ENCODE measurements at regions not wholly inside any gene's neighbourhood (a gene's known extent, or its start where the extent isn't known, plus 50 kb on each side); places are given as distances from the start of the nearest gene placed in this dataset.

GRCh38 chr12:72777806-72778205, 505.6 kb downstream of the TRHDE start:
- TF ChIP-seq EZH2 (IDR thresholded peaks at IDR 0.05; ENCODE audit: borderline replicate concordance, insufficient read depth, low read depth, low read length, poor library complexity, severe bottlenecking) (no peak), CTCF (IDR thresholded peaks at IDR 0.05) (no peak)

All from B cell (primary cell).